ENCODE measurements at regions not wholly inside any gene's neighbourhood (a gene's known extent, or its start where the extent isn't known, plus 50 kb on each side); places are given as distances from the start of the nearest gene placed in this dataset.

DNA sequence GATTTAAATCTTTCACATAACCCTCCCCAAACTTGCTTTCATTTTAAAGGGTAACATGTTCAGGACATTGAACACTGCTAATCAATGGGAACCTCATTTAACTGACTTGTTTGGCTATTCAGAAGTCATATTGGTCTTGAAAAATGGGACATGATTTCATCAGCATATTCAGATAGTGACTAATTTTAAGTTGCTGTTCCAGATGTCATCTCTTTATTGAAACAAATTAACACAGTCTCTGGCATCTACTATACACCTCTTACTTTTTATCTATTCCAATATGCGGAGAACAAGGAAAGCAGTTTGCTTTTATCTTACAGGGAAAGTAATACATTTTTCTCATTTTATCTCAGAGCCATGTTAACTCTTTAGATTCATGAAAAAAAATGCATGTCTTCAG is 310.1 kb downstream of the S1PR1 start:
- TF ChIP-seq ZFP3 (CRISPR knock-in tag; IDR thresholded peaks at IDR 0.05) (no peak), TOX (CRISPR knock-in tag; IDR thresholded peaks at IDR 0.05; ENCODE audit: borderline replicate concordance) (no peak), ARNTL (CRISPR knock-in tag; IDR thresholded peaks at IDR 0.05; ENCODE audit: borderline replicate concordance, low read depth) (no peak), ZC3H10 (CRISPR knock-in tag; IDR thresholded peaks at IDR 0.05) (no peak), RARB (CRISPR knock-in tag; IDR thresholded peaks at IDR 0.05) (no peak), GLIS3 (CRISPR knock-in tag; IDR thresholded peaks at IDR 0.05) (no peak), CSDC2 (CRISPR knock-in tag; IDR thresholded peaks at IDR 0.05) (no peak), ZNF565 (CRISPR knock-in tag; conservative IDR thresholded peaks at IDR 0.05; ENCODE audit: low read depth) (no peak), PPARA (CRISPR knock-in tag; IDR thresholded peaks at IDR 0.05; ENCODE audit: borderline replicate concordance) (no peak), ZNF70 (CRISPR knock-in tag; IDR thresholded peaks at IDR 0.05) (no peak), ESRRG (CRISPR knock-in tag; IDR thresholded peaks at IDR 0.05) (no peak), TCF4 (CRISPR knock-in tag; IDR thresholded peaks at IDR 0.05; ENCODE audit: borderline replicate concordance) (no peak), SNAI2 (CRISPR knock-in tag; IDR thresholded peaks at IDR 0.05) (no peak), POU6F1 (CRISPR knock-in tag; IDR thresholded peaks at IDR 0.05; ENCODE audit: borderline replicate concordance, low read depth) (no peak), OSR1 (CRISPR knock-in tag; IDR thresholded peaks at IDR 0.05) (no peak), ZNF8 (CRISPR knock-in tag; IDR thresholded peaks at IDR 0.05) (no peak), ISL1 (CRISPR knock-in tag; IDR thresholded peaks at IDR 0.05) (no peak)
- TF ChIP-seq, protein P1, sequence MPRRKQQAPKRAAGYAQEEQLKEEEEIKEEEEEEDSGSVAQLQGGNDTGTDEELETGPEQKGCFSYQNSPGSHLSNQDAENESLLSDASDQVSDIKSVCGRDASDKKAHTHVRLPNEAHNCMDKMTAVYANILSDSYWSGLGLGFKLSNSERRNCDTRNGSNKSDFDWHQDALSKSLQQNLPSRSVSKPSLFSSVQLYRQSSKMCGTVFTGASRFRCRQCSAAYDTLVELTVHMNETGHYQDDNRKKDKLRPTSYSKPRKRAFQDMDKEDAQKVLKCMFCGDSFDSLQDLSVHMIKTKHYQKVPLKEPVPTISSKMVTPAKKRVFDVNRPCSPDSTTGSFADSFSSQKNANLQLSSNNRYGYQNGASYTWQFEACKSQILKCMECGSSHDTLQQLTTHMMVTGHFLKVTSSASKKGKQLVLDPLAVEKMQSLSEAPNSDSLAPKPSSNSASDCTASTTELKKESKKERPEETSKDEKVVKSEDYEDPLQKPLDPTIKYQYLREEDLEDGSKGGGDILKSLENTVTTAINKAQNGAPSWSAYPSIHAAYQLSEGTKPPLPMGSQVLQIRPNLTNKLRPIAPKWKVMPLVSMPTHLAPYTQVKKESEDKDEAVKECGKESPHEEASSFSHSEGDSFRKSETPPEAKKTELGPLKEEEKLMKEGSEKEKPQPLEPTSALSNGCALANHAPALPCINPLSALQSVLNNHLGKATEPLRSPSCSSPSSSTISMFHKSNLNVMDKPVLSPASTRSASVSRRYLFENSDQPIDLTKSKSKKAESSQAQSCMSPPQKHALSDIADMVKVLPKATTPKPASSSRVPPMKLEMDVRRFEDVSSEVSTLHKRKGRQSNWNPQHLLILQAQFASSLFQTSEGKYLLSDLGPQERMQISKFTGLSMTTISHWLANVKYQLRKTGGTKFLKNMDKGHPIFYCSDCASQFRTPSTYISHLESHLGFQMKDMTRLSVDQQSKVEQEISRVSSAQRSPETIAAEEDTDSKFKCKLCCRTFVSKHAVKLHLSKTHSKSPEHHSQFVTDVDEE (CRISPR knock-in tag; IDR thresholded peaks at IDR 0.05) = no peak
- TF ChIP-seq, protein P2, sequence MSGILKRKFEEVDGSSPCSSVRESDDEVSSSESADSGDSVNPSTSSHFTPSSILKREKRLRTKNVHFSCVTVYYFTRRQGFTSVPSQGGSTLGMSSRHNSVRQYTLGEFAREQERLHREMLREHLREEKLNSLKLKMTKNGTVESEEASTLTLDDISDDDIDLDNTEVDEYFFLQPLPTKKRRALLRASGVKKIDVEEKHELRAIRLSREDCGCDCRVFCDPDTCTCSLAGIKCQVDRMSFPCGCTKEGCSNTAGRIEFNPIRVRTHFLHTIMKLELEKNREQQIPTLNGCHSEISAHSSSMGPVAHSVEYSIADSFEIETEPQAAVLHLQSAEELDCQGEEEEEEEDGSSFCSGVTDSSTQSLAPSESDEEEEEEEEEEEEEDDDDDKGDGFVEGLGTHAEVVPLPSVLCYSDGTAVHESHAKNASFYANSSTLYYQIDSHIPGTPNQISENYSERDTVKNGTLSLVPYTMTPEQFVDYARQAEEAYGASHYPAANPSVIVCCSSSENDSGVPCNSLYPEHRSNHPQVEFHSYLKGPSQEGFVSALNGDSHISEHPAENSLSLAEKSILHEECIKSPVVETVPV (CRISPR knock-in tag; IDR thresholded peaks at IDR 0.05) = no peak
- TF ChIP-seq, protein P3, sequence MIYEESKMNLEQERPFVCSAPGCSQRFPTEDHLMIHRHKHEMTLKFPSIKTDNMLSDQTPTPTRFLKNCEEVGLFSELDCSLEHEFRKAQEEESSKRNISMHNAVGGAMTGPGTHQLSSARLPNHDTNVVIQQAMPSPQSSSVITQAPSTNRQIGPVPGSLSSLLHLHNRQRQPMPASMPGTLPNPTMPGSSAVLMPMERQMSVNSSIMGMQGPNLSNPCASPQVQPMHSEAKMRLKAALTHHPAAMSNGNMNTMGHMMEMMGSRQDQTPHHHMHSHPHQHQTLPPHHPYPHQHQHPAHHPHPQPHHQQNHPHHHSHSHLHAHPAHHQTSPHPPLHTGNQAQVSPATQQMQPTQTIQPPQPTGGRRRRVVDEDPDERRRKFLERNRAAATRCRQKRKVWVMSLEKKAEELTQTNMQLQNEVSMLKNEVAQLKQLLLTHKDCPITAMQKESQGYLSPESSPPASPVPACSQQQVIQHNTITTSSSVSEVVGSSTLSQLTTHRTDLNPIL (CRISPR knock-in tag; IDR thresholded peaks at IDR 0.05; ENCODE audit: low read depth) = no peak
- ATAC-seq = no peak

DNA sequence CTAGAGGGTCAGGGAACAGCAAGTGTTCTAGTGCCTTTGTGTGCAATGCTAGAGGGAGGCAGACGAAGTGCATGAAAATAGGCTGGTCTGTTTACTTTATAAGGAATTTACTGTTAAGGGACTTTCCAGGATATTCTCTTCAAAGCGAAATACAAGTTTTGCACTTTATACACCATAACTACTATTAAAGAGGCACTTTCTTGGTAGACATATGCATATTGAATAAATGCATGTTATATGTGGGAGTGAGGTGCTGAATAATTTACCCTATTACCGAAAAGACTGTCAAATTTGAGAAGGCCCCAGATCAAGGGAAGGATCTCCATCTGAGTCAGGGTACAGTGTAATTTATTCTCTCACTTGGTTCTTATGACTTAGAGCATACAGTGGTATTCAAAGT is 310.5 kb downstream of the S1PR1 start:
- TF ChIP-seq ZC3H10 (CRISPR knock-in tag; IDR thresholded peaks at IDR 0.05) (no peak), BACH2 (CRISPR knock-in tag; IDR thresholded peaks at IDR 0.05; ENCODE audit: borderline replicate concordance) (no peak), CSDC2 (CRISPR knock-in tag; IDR thresholded peaks at IDR 0.05) (no peak), TCF4 (CRISPR knock-in tag; IDR thresholded peaks at IDR 0.05; ENCODE audit: borderline replicate concordance) (no peak), ZNF565 (CRISPR knock-in tag; conservative IDR thresholded peaks at IDR 0.05; ENCODE audit: low read depth) (no peak)
- TF ChIP-seq, protein P1 (CRISPR knock-in tag; IDR thresholded peaks at IDR 0.05) = no peak
- ATAC-seq = no peak

- no peak for TF ChIP-seq ZFP3 (CRISPR knock-in tag; IDR thresholded peaks at IDR 0.05)
- ATAC-seq = no peak
Observed at GRCh38 chr1:101548376-101548775, 311.6 kb downstream of the S1PR1 start.
